CD14-positive monocyte (primary cell): ENCODE measurements at regions not wholly inside any gene's neighbourhood (a gene's known extent, or its start where the extent isn't known, plus 50 kb on each side); places are given as distances from the start of the nearest gene placed in this dataset.

Experiments used
- DNase-seq, 3 donors: peaks; one replicate each; pipeline ENCODE4 v3.0.0-alpha.2; 2011 to 2022
- H2AFZ ChIP-seq: 2 replicates; pipeline ENCODE4 v1.6.0; 2012; ENCODE audit warnings: mild to moderate bottlenecking, low read depth, low read length, inconsistent platforms; ENCODE audit not compliant: insufficient read depth, poor library complexity, severe bottlenecking
- H3K27ac ChIP-seq, 2 donors: 1 replicate in 1 of 2; 2 replicates in 1 of 2; pipeline ENCODE4 v1.5.1; 2012 to 2013; ENCODE audit warnings: low read length in 2 of 2, control low read depth in 1 of 2, inconsistent platforms in 1 of 2, low read depth in 1 of 2, mild to moderate bottlenecking in 1 of 2
- H3K27me3 ChIP-seq, 2 donors: one replicate each; pipeline versions ENCODE4 v1.6.0 to v1.6.1; 2011 to 2013; ENCODE audit warnings: low read length in 2 of 2; ENCODE audit not compliant: control insufficient read depth in 2 of 2, insufficient read depth in 2 of 2
- H3K36me3 ChIP-seq, 2 donors: replicated peaks in 1 of 2; 1 replicate in 1 of 2; 2 replicates in 1 of 2; pipeline versions ENCODE4 v1.5.1 to v1.6.1; 2012 to 2013; ENCODE audit warnings: low read length in 2 of 2, control low read depth in 1 of 2, inconsistent platforms in 1 of 2, mild to moderate bottlenecking in 1 of 2; ENCODE audit not compliant: insufficient read depth in 2 of 2, control insufficient read depth in 1 of 2
- H3K4me1 ChIP-seq, 2 donors: 1 replicate in 1 of 2; 2 replicates in 1 of 2; pipeline versions ENCODE4 v1.5.1 to v1.6.1; 2012 to 2013; ENCODE audit warnings: low read length in 2 of 2, control low read depth in 1 of 2, inconsistent platforms in 1 of 2, mild to moderate bottlenecking in 1 of 2, moderate library complexity in 1 of 2; ENCODE audit not compliant: insufficient read depth in 2 of 2, control insufficient read depth in 1 of 2
- H3K4me2 ChIP-seq: replicated peaks from 2 replicates; pipeline ENCODE3; 2012; ENCODE audit warnings: low read length, moderate library complexity, mild to moderate bottlenecking; ENCODE audit not compliant: poor library complexity, severe bottlenecking; ENCODE audit errors: extremely low read depth
- H3K4me3 ChIP-seq, 3 experiments: fragments of 200-600 bp in 1 of 3; sonication (generic) in 1 of 3; replicated peaks in 1 of 3; 1 replicate in 2 of 3; 2 replicates in 1 of 3; pipeline ENCODE4 v1.5.1; 2011 to 2013; ENCODE audit warnings: low read length in 3 of 3, mild to moderate bottlenecking in 3 of 3, control low read depth in 2 of 3, low read depth in 2 of 3, inconsistent platforms in 1 of 3, moderate library complexity in 1 of 3
- H3K79me2 ChIP-seq: 2 replicates; pipeline ENCODE4 v1.6.0; 2012; ENCODE audit warnings: mild to moderate bottlenecking, control low read depth, inconsistent platforms, low read length, moderate library complexity; ENCODE audit not compliant: insufficient read depth
- H3K9ac ChIP-seq: 2 replicates; pipeline ENCODE4 v1.6.0; 2017; ENCODE audit warnings: low read length, mild to moderate bottlenecking; ENCODE audit not compliant: insufficient read depth, poor library complexity, severe bottlenecking
- H3K9me3 ChIP-seq, 2 donors: replicated peaks in 1 of 2; 1 replicate in 1 of 2; 2 replicates in 1 of 2; pipeline versions ENCODE4 v1.5.1 to v1.6.1; 2012 to 2013; ENCODE audit warnings: low read length in 2 of 2, control low read depth in 1 of 2; ENCODE audit not compliant: control insufficient read depth in 1 of 2, insufficient read depth in 1 of 2
- H4K20me1 ChIP-seq: 2 replicates; pipeline ENCODE4 v1.6.0; 2012; ENCODE audit warnings: mild to moderate bottlenecking, low read length, control low read depth, moderate library complexity; ENCODE audit not compliant: insufficient read depth
- H3K27ac Mint-ChIP-seq, 7 donors: one replicate each; pipeline ENCODE4 v1.8.0; 2020; ENCODE audit warnings: mild to moderate bottlenecking in 7 of 7, mixed read lengths in 7 of 7, moderate library complexity in 6 of 7, inconsistent platforms in 2 of 7
- H3K27me3 Mint-ChIP-seq, 3 donors: one replicate each; pipeline ENCODE4 v1.8.0; 2021 to 2022; ENCODE audit warnings: low read depth in 3 of 3, mild to moderate bottlenecking in 3 of 3, mixed read lengths in 3 of 3, moderate library complexity in 3 of 3, inconsistent platforms in 1 of 3
- H3K36me3 Mint-ChIP-seq, 2 donors: one replicate each; pipeline ENCODE4 v1.8.0; 2020; ENCODE audit warnings: mixed read lengths in 2 of 2, inconsistent platforms in 1 of 2, mild to moderate bottlenecking in 1 of 2
- H3K4me1 Mint-ChIP-seq: one replicate; pipeline ENCODE4 v1.8.0; 2020; ENCODE audit warnings: mild to moderate bottlenecking, mixed read lengths
- H3K4me3 Mint-ChIP-seq, 2 donors: one replicate each; pipeline ENCODE4 v1.8.0; 2020; ENCODE audit warnings: mild to moderate bottlenecking in 2 of 2, mixed read lengths in 2 of 2, moderate library complexity in 1 of 2
- H3K9me3 Mint-ChIP-seq, 7 donors: one replicate each; pipeline ENCODE4 v1.8.0; 2020 to 2022; ENCODE audit warnings: mixed read lengths in 7 of 7, mild to moderate bottlenecking in 6 of 7, moderate library complexity in 6 of 7, inconsistent platforms in 2 of 7
- WGBS: methylation state at CpG from one replicate; pipeline ENCODE4 v1.1.5; 2013; ENCODE audit warnings: missing lambda C conversion rate; ENCODE audit not compliant: insufficient coverage; 5-methylcytosine and 5-hydroxymethylcytosine counted together
- intact Hi-C, 2 donors: fragments of 100-400 bp; cut with micrococcal nuclease; formaldehyde crosslinking; loops; one replicate each; pipeline versions ENCODE4 v1.15.0 to v1.15.1; 2023
- TF ChIP-seq, protein P1 (sequence below): fragments of 200-600 bp; IDR thresholded peaks from one replicate; pipeline ENCODE4 v1.8.0; 2022; ENCODE audit warnings: antibody characterized with exemption, mild to moderate bottlenecking

DNA sequence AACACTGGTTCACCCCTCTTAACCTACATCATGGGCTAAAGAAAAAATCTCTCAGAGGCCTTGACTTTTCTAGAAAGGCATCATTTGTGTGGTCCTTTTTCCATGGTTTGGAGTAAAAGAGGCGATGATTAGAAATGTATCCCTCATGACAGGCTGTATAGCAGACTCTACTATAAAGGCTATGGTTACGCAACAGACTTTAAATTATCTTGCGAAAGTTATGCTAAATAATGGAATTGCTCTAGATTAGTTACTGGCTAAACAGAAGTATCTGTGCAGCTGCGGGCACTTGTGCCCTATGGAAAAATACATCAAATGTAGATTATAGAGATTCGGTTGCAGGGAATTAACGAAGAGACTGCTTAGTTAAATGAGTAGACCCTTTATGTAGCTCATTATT, 101.6 kb downstream of the TMEM47 start:
- Mint-ChIP-seq H3K27ac (no peak overlapping the region), H3K27me3 (no peaks in the 10 kb centered on the region), H3K9me3 (peaks cover 0 to 8% (median 2%) of the 10 kb centered on the region in 7 donors), H3K36me3 (no peaks in the 10 kb centered on the region), H3K4me1 (no peaks in the 10 kb centered on the region), H3K4me3 (no peak overlapping the region)
- H3K4me2 ChIP-seq: no peak overlapping the region
- H4K20me1 ChIP-seq: no peaks in the 10 kb centered on the region
- intact Hi-C loops: no loop called here
- no peaks in the 10 kb centered on the region for H3K36me3 ChIP-seq
- no peak for DNase-seq
- no CpG with 5 or more reads among the region's 6 CpGs for WGBS
- no peak overlapping the region for H3K9ac ChIP-seq
- no peak overlapping the region for H2AFZ ChIP-seq
- TF ChIP-seq, protein P1, sequence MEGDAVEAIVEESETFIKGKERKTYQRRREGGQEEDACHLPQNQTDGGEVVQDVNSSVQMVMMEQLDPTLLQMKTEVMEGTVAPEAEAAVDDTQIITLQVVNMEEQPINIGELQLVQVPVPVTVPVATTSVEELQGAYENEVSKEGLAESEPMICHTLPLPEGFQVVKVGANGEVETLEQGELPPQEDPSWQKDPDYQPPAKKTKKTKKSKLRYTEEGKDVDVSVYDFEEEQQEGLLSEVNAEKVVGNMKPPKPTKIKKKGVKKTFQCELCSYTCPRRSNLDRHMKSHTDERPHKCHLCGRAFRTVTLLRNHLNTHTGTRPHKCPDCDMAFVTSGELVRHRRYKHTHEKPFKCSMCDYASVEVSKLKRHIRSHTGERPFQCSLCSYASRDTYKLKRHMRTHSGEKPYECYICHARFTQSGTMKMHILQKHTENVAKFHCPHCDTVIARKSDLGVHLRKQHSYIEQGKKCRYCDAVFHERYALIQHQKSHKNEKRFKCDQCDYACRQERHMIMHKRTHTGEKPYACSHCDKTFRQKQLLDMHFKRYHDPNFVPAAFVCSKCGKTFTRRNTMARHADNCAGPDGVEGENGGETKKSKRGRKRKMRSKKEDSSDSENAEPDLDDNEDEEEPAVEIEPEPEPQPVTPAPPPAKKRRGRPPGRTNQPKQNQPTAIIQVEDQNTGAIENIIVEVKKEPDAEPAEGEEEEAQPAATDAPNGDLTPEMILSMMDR: no peak
- no peak overlapping the region for H3K27ac ChIP-seq
- no peaks in the 10 kb centered on the region for H3K4me1 ChIP-seq
- no peaks in the 10 kb centered on the region for H3K27me3 ChIP-seq
- no peak overlapping the region for H3K4me3 ChIP-seq
- no peaks in the 10 kb centered on the region for H3K79me2 ChIP-seq
- H3K9me3 ChIP-seq: no peaks in the 10 kb centered on the region

DNA sequence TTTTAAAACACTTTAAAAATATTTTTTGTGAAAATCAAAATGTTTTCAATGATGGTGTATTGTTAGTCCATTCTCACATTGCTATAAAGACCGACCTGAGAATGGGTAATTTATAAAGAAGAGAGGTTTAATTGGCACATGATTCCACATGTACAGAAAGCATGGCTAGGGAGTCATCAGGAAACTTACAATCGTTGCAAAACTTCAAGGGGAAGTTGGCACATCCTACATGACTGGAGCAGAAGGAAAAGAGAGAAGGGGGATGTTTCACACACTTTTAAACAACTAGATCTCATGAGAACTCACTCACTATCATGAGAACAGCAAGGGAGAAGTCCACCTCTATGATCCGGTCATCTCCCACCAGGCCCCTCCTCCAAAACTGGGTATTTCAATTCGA, 110.7 kb downstream of the TMEM47 start:
- H3K4me3 Mint-ChIP-seq: no peak overlapping the region
- Histone ChIP-seq H4K20me1 (no peaks in the 10 kb centered on the region), H3K27me3 (no peaks in the 10 kb centered on the region), H3K4me3 (no peak overlapping the region), H3K79me2 (no peaks in the 10 kb centered on the region), H3K9me3 (no peaks in the 10 kb centered on the region), H3K9ac (no peak overlapping the region), H3K4me1 (no peaks in the 10 kb centered on the region), H2AFZ (no peak overlapping the region), H3K4me2 (no peak overlapping the region), H3K36me3 (no peaks in the 10 kb centered on the region), H3K27ac (no peak overlapping the region)
- WGBS: no CpG with 5 or more reads among the region's 4 CpGs
- no peaks in the 10 kb centered on the region for H3K4me1 Mint-ChIP-seq
- TF ChIP-seq, protein P1: no peak
- H3K36me3 Mint-ChIP-seq: no peaks in the 10 kb centered on the region
- H3K27ac Mint-ChIP-seq: no peak overlapping the region
- peaks cover 0 to 7% (median 0%) of the 10 kb centered on the region in 3 donors for H3K27me3 Mint-ChIP-seq
- intact Hi-C loops: no loop called here
- DNase-seq: no peak
- peaks cover 0 to 12% (median 0%) of the 10 kb centered on the region in 7 donors for H3K9me3 Mint-ChIP-seq
